Vagina (tissue), 2 donors: ENCODE measurements at regions not wholly inside any gene's neighbourhood (a gene's known extent, or its start where the extent isn't known, plus 50 kb on each side); places are given as distances from the start of the nearest gene placed in this dataset.

Experiments
- DNase-seq, 2 donors: peaks; one replicate each; pipeline ENCODE4 v3.0.0-alpha.2; 2017; ENCODE audit errors: extremely low spot score in 2 of 2
- H3K27ac ChIP-seq: fragments of 200-600 bp; sonication (generic); one replicate; pipeline ENCODE4 v1.5.1; 2019
- H3K27me3 ChIP-seq: fragments of 200-600 bp; sonication (generic); one replicate; pipeline ENCODE4 v1.5.1; 2019
- H3K36me3 ChIP-seq, 2 donors: fragments of 200-600 bp; sonication (generic); one replicate each; pipeline ENCODE4 v1.5.1; 2017 to 2019
- H3K4me1 ChIP-seq: fragments of 200-600 bp; sonication (generic); one replicate; pipeline ENCODE4 v1.5.1; 2019
- H3K4me3 ChIP-seq, 2 donors: fragments of 200-600 bp; sonication (generic); 1 replicate in 1 of 2; 2 replicates in 1 of 2; pipeline ENCODE4 v1.5.1; 2016 to 2019
- H3K9me3 ChIP-seq: fragments of 200-600 bp; sonication (generic); one replicate; pipeline ENCODE4 v1.5.1; 2019
- POLR2A ChIP-seq, 2 donors: fragments of 450-650 bp; IDR thresholded peaks; one replicate each; pipeline ENCODE4 v1.6.1; 2017; ENCODE audit warnings: antibody characterized with exemption in 2 of 2, mild to moderate bottlenecking in 2 of 2, moderate library complexity in 2 of 2
- POLR2AphosphoS5 ChIP-seq, 2 donors: sonication (generic); formaldehyde crosslinking; IDR thresholded peaks; one replicate each; pipeline ENCODE4 v1.9.0; 2017; ENCODE audit warnings: antibody characterized with exemption in 2 of 2, mild to moderate bottlenecking in 2 of 2, low read depth in 1 of 2; ENCODE audit not compliant: insufficient read depth in 1 of 2
- intact Hi-C: fragments of 100-400 bp; cut with DNase I; formaldehyde crosslinking; loops from one replicate; pipeline ENCODE4 v1.15.1; 2023
- TF ChIP-seq, protein P1 (sequence below), 3 experiments: fragments of 450-650 bp in 2 of 3; fragments of 200-600 bp in 1 of 3; sonication (generic) in 1 of 3; IDR thresholded peaks; one replicate each; pipeline ENCODE4 v1.5.1; 2017 to 2019; ENCODE audit warnings: antibody characterized with exemption in 3 of 3, mild to moderate bottlenecking in 2 of 3, moderate library complexity in 2 of 3

DNA sequence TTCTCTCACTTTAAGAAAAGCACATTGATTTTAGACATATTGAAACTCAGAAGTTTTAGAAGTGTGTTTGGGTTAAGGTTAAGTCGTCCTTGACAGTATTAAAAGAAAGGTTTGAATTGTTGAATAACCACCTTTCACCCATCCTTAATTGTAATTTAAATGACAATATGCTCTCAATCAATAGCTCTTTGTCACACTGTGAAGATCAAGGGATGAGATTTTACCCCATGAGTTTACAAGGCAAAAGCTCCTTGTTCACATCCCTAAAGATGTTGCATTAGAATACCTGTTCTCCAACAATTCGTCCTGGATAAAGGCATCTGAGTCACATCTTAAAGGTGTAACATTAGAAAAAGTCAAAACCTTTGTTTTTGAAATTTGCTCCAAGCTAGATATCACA, 220.4 kb upstream of the MDFIC2 start:
- Histone ChIP-seq H3K9me3 (no peaks in the 10 kb centered on the region), H3K4me3 (no peak overlapping the region), H3K27me3 (no peaks in the 10 kb centered on the region), H3K36me3 (no peaks in the 10 kb centered on the region), H3K27ac (no peak overlapping the region), H3K4me1 (peaks cover 6% of the 10 kb centered on the region)
- no peak for DNase-seq
- no peak for TF ChIP-seq POLR2A (IDR thresholded peaks at IDR 0.05)
- TF ChIP-seq POLR2AphosphoS5 (IDR thresholded peaks at IDR 0.05; ENCODE audit: insufficient read depth in 1 of 2, low read depth in 1 of 2) = no peak
- TF ChIP-seq, protein P1, sequence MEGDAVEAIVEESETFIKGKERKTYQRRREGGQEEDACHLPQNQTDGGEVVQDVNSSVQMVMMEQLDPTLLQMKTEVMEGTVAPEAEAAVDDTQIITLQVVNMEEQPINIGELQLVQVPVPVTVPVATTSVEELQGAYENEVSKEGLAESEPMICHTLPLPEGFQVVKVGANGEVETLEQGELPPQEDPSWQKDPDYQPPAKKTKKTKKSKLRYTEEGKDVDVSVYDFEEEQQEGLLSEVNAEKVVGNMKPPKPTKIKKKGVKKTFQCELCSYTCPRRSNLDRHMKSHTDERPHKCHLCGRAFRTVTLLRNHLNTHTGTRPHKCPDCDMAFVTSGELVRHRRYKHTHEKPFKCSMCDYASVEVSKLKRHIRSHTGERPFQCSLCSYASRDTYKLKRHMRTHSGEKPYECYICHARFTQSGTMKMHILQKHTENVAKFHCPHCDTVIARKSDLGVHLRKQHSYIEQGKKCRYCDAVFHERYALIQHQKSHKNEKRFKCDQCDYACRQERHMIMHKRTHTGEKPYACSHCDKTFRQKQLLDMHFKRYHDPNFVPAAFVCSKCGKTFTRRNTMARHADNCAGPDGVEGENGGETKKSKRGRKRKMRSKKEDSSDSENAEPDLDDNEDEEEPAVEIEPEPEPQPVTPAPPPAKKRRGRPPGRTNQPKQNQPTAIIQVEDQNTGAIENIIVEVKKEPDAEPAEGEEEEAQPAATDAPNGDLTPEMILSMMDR (IDR thresholded peaks at IDR 0.05) = no peak
- intact Hi-C loops = no loop called here

DNA sequence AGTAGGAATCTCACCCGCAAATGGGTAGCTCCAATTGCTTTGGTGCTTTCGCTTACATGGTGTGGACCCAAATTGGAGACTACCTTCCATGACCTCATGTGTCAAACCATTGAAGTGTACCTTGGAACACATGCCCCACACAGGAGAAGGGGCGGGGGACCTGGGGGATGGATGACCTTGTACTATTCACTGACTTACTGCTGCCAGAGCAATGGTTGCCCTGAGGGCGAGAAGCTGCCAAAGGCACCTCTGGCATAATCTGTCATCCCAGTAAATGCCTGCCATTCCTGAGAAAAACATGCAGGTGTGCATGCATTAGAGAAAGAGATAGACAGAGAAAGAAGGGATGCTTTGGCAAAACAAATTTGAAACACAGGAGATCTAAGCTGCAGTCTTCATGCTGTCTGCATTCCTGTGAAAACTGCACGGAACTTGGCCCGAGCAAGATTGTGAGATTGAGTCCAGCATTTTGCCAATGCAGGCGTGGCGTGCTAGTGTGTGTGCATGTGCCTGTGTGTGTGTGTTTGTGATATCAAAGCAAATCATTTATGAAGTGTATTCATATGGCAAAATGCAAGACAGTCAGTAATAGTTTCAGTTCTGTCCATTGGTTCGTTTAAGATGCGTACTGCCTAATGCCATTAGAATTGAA, 219.5 kb upstream of the MDFIC2 start:
- Histone ChIP-seq H3K4me1 (peaks cover 6% of the 10 kb centered on the region), H3K4me3 (no peak overlapping the region), H3K27me3 (no peaks in the 10 kb centered on the region), H3K9me3 (no peaks in the 10 kb centered on the region), H3K27ac (no peak overlapping the region), H3K36me3 (no peaks in the 10 kb centered on the region)
- DNase-seq = no peak
- TF ChIP-seq POLR2A (IDR thresholded peaks at IDR 0.05) = no peak
- TF ChIP-seq, protein P1 (IDR thresholded peaks at IDR 0.05) = no peak
- intact Hi-C loops = no loop called here

DNA sequence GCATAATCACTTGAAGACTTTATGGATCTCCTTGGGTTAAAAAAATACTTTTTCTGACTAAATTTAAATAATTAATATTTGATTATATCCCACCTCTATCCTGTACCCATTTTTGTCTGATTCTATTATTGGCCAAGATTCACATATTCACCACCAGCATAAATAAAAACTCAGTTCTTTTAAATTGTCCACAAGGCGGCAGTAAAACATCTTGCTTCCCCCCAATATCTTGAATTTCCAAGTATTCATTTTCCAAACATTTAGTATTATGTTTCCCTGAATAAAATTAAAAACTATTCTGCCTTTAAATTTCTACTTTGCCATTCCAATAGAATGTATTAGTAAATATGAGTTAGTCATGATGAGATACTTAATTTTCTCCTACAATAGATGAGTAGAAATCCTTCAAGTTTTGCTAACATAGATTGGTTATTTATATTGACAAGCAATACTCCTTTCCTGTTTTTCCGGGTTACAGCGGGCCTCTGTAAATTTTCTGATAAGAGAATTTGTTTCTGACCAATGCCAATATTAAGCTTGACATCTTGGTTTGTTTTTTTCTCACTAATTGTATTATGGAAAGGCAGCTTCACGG, 218.7 kb upstream of the MDFIC2 start:
- peaks cover 6% of the 10 kb centered on the region for H3K4me1 ChIP-seq
- TF ChIP-seq POLR2A (IDR thresholded peaks at IDR 0.05) = no peak
- TF ChIP-seq, protein P1 (IDR thresholded peaks at IDR 0.05) = peak; percentile 19 to 46 (median 22)
- no peak for TF ChIP-seq POLR2AphosphoS5 (IDR thresholded peaks at IDR 0.05; ENCODE audit: insufficient read depth in 1 of 2, low read depth in 1 of 2)
- DNase-seq = no peak
- no peaks in the 10 kb centered on the region for H3K9me3 ChIP-seq
- intact Hi-C loops = no loop called here
- no peaks in the 10 kb centered on the region for H3K27me3 ChIP-seq
- H3K4me3 ChIP-seq = no peak overlapping the region
- H3K36me3 ChIP-seq = no peaks in the 10 kb centered on the region
- no peak overlapping the region for H3K27ac ChIP-seq

DNA sequence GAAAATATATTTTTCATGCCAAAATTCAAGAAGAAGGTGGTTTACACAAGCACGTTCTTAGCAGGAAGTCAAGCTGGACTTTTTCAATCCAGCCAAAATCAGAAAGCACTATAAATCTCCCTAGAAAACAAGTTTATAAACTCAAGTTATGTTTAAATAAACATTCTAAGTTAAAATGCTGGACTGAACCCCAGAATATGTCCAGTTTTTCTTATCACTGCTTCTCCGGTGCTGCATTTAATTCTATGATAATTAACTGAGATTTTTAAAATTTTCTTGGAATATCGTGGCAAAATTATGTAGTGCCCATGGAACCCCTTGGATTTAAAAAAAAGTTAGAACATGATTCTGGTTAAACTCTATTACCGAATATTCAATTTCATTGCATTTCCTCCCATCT, 218.2 kb upstream of the MDFIC2 start:
- no peak for TF ChIP-seq POLR2AphosphoS5 (IDR thresholded peaks at IDR 0.05; ENCODE audit: insufficient read depth in 1 of 2, low read depth in 1 of 2)
- TF ChIP-seq, protein P1 (IDR thresholded peaks at IDR 0.05) = no peak
- TF ChIP-seq POLR2A (IDR thresholded peaks at IDR 0.05) = no peak
- intact Hi-C loops = no loop called here
- no peak overlapping the region for H3K4me3 ChIP-seq
- H3K9me3 ChIP-seq = no peaks in the 10 kb centered on the region
- H3K27me3 ChIP-seq = no peaks in the 10 kb centered on the region
- no peaks in the 10 kb centered on the region for H3K36me3 ChIP-seq
- no peak for DNase-seq
- peaks cover 6% of the 10 kb centered on the region for H3K4me1 ChIP-seq
- H3K27ac ChIP-seq = no peak overlapping the region

DNA sequence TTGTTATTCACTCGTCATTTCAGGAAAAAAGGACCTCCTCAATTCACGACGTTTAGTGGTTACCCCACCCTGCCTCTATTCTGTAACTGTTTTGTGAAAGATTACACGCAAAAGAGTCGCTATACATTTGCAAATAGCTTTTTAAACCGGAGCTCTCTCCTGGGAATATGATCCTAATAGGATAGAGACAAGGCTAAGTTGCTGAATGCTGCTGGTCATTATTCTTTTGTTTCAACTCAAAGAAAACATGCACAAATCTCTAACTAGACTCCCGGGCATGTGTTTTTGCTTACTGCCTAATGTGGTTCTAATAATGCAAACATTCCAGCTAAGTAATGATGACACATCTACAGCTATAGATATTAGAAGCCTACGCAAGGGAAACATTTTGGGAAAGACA, 214.6 kb upstream of the MDFIC2 start:
- TF ChIP-seq POLR2A (IDR thresholded peaks at IDR 0.05) (no peak), POLR2AphosphoS5 (IDR thresholded peaks at IDR 0.05; ENCODE audit: insufficient read depth in 1 of 2, low read depth in 1 of 2) (no peak)
- TF ChIP-seq, protein P1 (IDR thresholded peaks at IDR 0.05) = no peak
- Histone ChIP-seq H3K27me3 (no peaks in the 10 kb centered on the region), H3K4me1 (peaks cover 6% of the 10 kb centered on the region), H3K9me3 (no peaks in the 10 kb centered on the region), H3K4me3 (no peak overlapping the region), H3K27ac (no peak overlapping the region), H3K36me3 (no peaks in the 10 kb centered on the region)
- no peak for DNase-seq
- intact Hi-C loops = no loop called here
